Spleen (tissue), 11 donors: ENCODE measurements at regions not wholly inside any gene's neighbourhood (a gene's known extent, or its start where the extent isn't known, plus 50 kb on each side); places are given as distances from the start of the nearest gene placed in this dataset.

Source experiments
- DNase-seq: peaks from one replicate; pipeline ENCODE4 v3.0.0-alpha.2; 2020
- H3K27ac ChIP-seq, 8 donors: fragments of 200-600 bp; sonication (generic) in 7 of 8; 1 replicate in 4 of 8; 2 replicates in 4 of 8; pipeline versions ENCODE4 v1.5.0 to v1.8.0; 2016 to 2021; ENCODE audit warnings: inconsistent platforms in 4 of 8, mild to moderate bottlenecking in 4 of 8, moderate library complexity in 1 of 8
- H3K27me3 ChIP-seq, 7 donors: fragments of 200-600 bp; sonication (generic) in 6 of 7; replicated peaks in 1 of 7; 1 replicate in 4 of 7; 2 replicates in 3 of 7; pipeline versions ENCODE4 v1.5.0 to v1.8.0; 2016 to 2021; ENCODE audit warnings: inconsistent platforms in 3 of 7, mild to moderate bottlenecking in 1 of 7
- H3K36me3 ChIP-seq, 6 donors: fragments of 200-600 bp; sonication (generic) in 5 of 6; 1 replicate in 4 of 6; 2 replicates in 2 of 6; pipeline versions ENCODE4 v1.5.0 to v1.8.0; 2016 to 2021; ENCODE audit warnings: inconsistent platforms in 2 of 6
- H3K4me1 ChIP-seq, 6 donors: fragments of 200-600 bp; sonication (generic) in 5 of 6; 1 replicate in 3 of 6; 2 replicates in 3 of 6; pipeline versions ENCODE4 v1.5.0 to v1.8.0; 2016 to 2021; ENCODE audit warnings: inconsistent platforms in 3 of 6
- H3K4me3 ChIP-seq, 8 donors: fragments of 200-600 bp; sonication (generic) in 7 of 8; 1 replicate in 4 of 8; 2 replicates in 4 of 8; pipeline versions ENCODE4 v1.5.0 to v1.8.0; 2016 to 2021; ENCODE audit warnings: inconsistent platforms in 4 of 8, mild to moderate bottlenecking in 4 of 8, moderate library complexity in 2 of 8
- H3K9me3 ChIP-seq, 8 donors: fragments of 200-600 bp; sonication (generic) in 7 of 8; 1 replicate in 4 of 8; 2 replicates in 4 of 8; pipeline versions ENCODE4 v1.5.0 to v1.8.0; 2016 to 2021; ENCODE audit warnings: inconsistent platforms in 4 of 8
- POLR2A ChIP-seq, 3 donors: fragments of 450-650 bp; IDR thresholded peaks; one replicate each; pipeline ENCODE4 v1.5.1; 2017; ENCODE audit warnings: antibody characterized with exemption in 3 of 3, mild to moderate bottlenecking in 1 of 3
- POLR2AphosphoS5 ChIP-seq, 3 donors: sonication (generic); formaldehyde crosslinking; IDR thresholded peaks; one replicate each; pipeline ENCODE4 v1.5.1; 2017; ENCODE audit warnings: antibody characterized with exemption in 3 of 3
- WGBS, 5 donors: extraction: QIAGEN DNeasy Blood & Tissue Kit in 3 of 5; methylation state at CpG; one replicate each; pipeline versions ENCODE4 v1.1.5 to v1.1.7; 2013 to 2018; 5-methylcytosine and 5-hydroxymethylcytosine counted together
- intact Hi-C: fragments of 100-400 bp; cut with DNase I; formaldehyde crosslinking; loops from one replicate; pipeline ENCODE4 v1.15.0; 2023; ENCODE audit warnings: low total_unique reads
- TF ChIP-seq, protein P1 (sequence below), 11 experiments: fragments of 200-600 bp in 7 of 11; fragments of 450-650 bp in 4 of 11; sonication (generic) in 4 of 11; IDR thresholded peaks in 8 of 11; conservative IDR thresholded peaks in 3 of 11; 1 replicate in 7 of 11; 2 replicates in 4 of 11; pipeline versions ENCODE4 v1.4.0 to v1.8.0; 2016 to 2021; ENCODE audit warnings: antibody characterized with exemption in 11 of 11, inconsistent platforms in 4 of 11, mild to moderate bottlenecking in 1 of 11
- donor health status: healthy with polysubstance abuse.
- donor health status: DM: no; HTN: no; CAD: no; lungs with moderate emphysema.
- donor health status: DM: no; HTN: no; CAD: no.
- donor health status: Bipolar disorder and iron deficiency.
- donor health status: healthy.
- donor health status: DM: no; HTN: no; CAD: no.
- donor health status: DM: yes; HTN: yes; CAD: no.

DNA sequence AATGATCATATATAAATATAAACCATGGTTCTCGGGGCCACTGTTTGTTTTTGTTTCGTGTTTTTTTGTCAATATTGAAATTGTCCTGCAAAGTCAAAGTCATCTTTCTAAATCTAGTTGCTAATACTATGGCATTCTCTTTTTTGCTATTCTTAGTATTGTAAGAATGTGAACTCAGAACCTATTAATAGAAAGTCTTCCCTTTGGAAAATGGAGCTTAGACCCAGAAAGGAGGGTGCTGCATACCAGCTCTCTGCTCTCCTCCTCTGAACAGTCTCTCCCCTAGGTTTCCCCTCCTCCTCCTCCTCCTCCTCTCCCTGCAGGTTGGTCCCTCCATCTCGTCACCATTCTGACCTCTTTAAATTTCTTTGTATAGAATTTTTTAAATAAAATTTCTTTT lies 150.4 kb upstream of the CCN2 start:
- Histone ChIP-seq H3K27ac (no peak overlapping the region), H3K9me3 (peaks cover 0 to 5% (median 0%) of the 10 kb centered on the region in 8 donors), H3K4me3 (no peak overlapping the region), H3K4me1 (no peaks in the 10 kb centered on the region), H3K27me3 (no peaks in the 10 kb centered on the region), H3K36me3 (no peaks in the 10 kb centered on the region)
- WGBS, 5 donors = 73 to 91% (median 80%) methylated on average over 3 of the region's 3 CpGs
- intact Hi-C loops = no loop called here
- no peak for DNase-seq
- TF ChIP-seq POLR2A (IDR thresholded peaks at IDR 0.05) (no peak), POLR2AphosphoS5 (IDR thresholded peaks at IDR 0.05) (no peak)
- TF ChIP-seq, protein P1, sequence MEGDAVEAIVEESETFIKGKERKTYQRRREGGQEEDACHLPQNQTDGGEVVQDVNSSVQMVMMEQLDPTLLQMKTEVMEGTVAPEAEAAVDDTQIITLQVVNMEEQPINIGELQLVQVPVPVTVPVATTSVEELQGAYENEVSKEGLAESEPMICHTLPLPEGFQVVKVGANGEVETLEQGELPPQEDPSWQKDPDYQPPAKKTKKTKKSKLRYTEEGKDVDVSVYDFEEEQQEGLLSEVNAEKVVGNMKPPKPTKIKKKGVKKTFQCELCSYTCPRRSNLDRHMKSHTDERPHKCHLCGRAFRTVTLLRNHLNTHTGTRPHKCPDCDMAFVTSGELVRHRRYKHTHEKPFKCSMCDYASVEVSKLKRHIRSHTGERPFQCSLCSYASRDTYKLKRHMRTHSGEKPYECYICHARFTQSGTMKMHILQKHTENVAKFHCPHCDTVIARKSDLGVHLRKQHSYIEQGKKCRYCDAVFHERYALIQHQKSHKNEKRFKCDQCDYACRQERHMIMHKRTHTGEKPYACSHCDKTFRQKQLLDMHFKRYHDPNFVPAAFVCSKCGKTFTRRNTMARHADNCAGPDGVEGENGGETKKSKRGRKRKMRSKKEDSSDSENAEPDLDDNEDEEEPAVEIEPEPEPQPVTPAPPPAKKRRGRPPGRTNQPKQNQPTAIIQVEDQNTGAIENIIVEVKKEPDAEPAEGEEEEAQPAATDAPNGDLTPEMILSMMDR (IDR thresholded peaks at IDR 0.05 in 8 of 11, conservative IDR thresholded peaks at IDR 0.05 in 3 of 11) = no peak

DNA sequence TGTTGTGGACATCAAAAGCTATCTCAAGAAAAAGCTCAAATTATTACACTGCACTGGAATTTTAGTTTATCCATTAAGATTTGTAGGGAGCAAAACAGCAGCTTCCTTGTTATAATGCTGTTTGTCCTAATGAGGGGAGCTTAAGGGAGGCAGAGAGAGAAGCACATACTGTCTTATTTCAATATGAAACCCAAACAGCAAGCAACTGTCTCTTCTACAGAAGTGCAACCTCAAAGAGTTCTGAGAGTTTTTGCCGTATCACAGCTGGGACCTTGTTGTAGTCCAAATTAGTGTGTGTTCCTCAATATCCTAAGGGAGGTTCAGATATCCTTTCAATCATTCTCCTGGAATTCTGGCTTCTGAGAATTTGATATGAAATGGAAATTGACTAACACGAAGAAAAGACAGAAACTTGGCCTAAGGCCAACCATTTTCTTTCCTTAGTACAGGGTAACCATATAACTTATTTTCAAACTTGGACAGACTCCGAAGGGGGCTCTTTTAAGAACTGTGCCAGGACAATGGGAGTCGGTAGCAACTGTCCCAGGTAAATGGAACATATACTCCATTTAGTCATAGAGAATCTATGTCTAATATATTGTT lies 149.3 kb upstream of the CCN2 start:
- TF ChIP-seq, protein P1 (IDR thresholded peaks at IDR 0.05 in 8 of 11, conservative IDR thresholded peaks at IDR 0.05 in 3 of 11) = no peak
- no peak for TF ChIP-seq POLR2AphosphoS5 (IDR thresholded peaks at IDR 0.05)
- no peak for TF ChIP-seq POLR2A (IDR thresholded peaks at IDR 0.05)
- no peak overlapping the region for H3K4me3 ChIP-seq
- H3K9me3 ChIP-seq = peaks cover 0 to 5% (median 0%) of the 10 kb centered on the region in 8 donors
- peak overlapping the region in 1 of 8 donors; percentile 41 for H3K27ac ChIP-seq
- 72 to 80% (median 79%) methylated on average over 4 of the region's 4 CpGs for WGBS, 5 donors
- intact Hi-C loops = no loop called here
- no peaks in the 10 kb centered on the region for H3K36me3 ChIP-seq
- no peak for DNase-seq
- no peaks in the 10 kb centered on the region for H3K4me1 ChIP-seq
- H3K27me3 ChIP-seq = no peaks in the 10 kb centered on the region

DNA sequence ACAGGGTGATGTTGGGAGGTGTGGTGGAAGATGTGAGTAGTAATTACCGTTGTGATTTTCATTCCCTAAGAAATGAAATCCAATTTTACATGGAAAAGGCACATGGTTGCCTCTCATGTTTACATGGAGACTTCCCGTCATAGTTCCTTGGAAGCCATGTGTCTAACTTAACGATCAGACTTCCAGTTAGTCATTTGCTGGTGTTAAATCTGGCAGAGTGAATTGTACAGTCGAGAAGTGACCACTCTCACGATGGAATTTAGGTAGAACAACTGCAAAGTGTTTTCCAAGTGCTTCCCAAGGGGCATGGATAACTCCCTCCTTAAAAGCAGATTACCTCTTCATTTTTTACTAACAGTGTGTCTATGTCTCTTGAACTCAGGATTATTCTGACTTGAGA lies 145.8 kb upstream of the CCN2 start:
- WGBS, 5 donors = 73 to 94% (median 81%) methylated on average over 5 of the region's 5 CpGs
- Histone ChIP-seq H3K27me3 (no peaks in the 10 kb centered on the region), H3K4me3 (no peak overlapping the region), H3K4me1 (no peaks in the 10 kb centered on the region), H3K36me3 (no peaks in the 10 kb centered on the region), H3K9me3 (peaks cover 0 to 9% (median 0%) of the 10 kb centered on the region in 8 donors), H3K27ac (no peak overlapping the region)
- intact Hi-C loops = no loop called here
- TF ChIP-seq, protein P1 (IDR thresholded peaks at IDR 0.05 in 8 of 11, conservative IDR thresholded peaks at IDR 0.05 in 3 of 11) = no peak
- no peak for TF ChIP-seq POLR2A (IDR thresholded peaks at IDR 0.05)
- no peak for TF ChIP-seq POLR2AphosphoS5 (IDR thresholded peaks at IDR 0.05)
- no peak for DNase-seq

DNA sequence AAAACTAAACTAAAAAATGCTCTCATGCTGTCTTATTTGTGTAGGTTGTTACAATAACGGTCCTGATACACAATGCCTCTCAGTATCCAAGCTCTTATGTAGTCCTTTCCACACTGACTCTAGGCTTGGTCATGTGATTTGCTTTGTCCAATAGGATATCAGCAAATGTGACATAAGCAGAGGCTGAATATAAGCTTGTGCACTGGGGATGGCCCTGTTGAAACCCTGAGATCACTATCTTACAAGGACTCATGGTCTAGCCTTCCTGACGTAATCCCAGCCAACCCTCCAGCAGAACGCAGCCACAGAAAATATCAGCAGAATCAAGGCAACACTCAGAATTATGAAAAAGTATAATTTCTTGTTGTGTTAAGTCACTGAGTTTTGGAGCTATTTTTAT lies 145.1 kb upstream of the CCN2 start:
- 84 to 93% (median 89%) methylated on average over 3 of the region's 3 CpGs for WGBS, 5 donors
- H3K9me3 ChIP-seq = peaks cover 0 to 13% (median 4%) of the 10 kb centered on the region in 8 donors
- H3K36me3 ChIP-seq = no peaks in the 10 kb centered on the region
- intact Hi-C loops = no loop called here
- DNase-seq = no peak
- H3K4me3 ChIP-seq = no peak overlapping the region
- H3K4me1 ChIP-seq = no peaks in the 10 kb centered on the region
- no peak overlapping the region for H3K27ac ChIP-seq
- no peak for TF ChIP-seq POLR2AphosphoS5 (IDR thresholded peaks at IDR 0.05)
- H3K27me3 ChIP-seq = no peaks in the 10 kb centered on the region
